Uterus (tissue), 2 donors: ENCODE measurements at regions not wholly inside any gene's neighbourhood (a gene's known extent, or its start where the extent isn't known, plus 50 kb on each side); places are given as distances from the start of the nearest gene placed in this dataset.

Source experiments
- CTCF ChIP-seq, 4 experiments: fragments of 200-600 bp in 2 of 4; fragments of 450-650 bp in 2 of 4; sonication (generic) in 2 of 4; IDR thresholded peaks; one replicate each; pipeline ENCODE4 v1.5.1; 2016 to 2019; ENCODE audit warnings: antibody characterized with exemption in 4 of 4, mild to moderate bottlenecking in 2 of 4, moderate library complexity in 1 of 4
- POLR2A ChIP-seq, 2 donors: fragments of 450-650 bp; IDR thresholded peaks; one replicate each; pipeline ENCODE4 v1.6.1; 2016; ENCODE audit warnings: antibody characterized with exemption in 2 of 2, mild to moderate bottlenecking in 1 of 2, moderate library complexity in 1 of 2

- no peak for TF ChIP-seq CTCF (IDR thresholded peaks at IDR 0.05)
- TF ChIP-seq POLR2A (IDR thresholded peaks at IDR 0.05), result no peak
Measured at GRCh38 chr16:80300456-80300855, 240.3 kb upstream of the DYNLRB2 start.
